D721Med (cell line): ENCODE measurements at regions not wholly inside any gene's neighbourhood (a gene's known extent, or its start where the extent isn't known, plus 50 kb on each side); places are given as distances from the start of the nearest gene placed in this dataset.

Experiments
- DNase-seq: peaks from one replicate; pipeline ENCODE4 v3.0.0; 2011; ENCODE audit warnings: low spot score; ENCODE audit not compliant: insufficient read length
- FAIRE-seq: peaks from 2 replicates; lab custom pipeline; 2011; peaks lifted over from hg19 to GRCh38; lab: Jason Lieb, UNC
- CTCF ChIP-seq: IDR thresholded peaks from 2 replicates; pipeline ENCODE4 v1.5.1; 2012; ENCODE audit warnings: mild to moderate bottlenecking, control low read depth; ENCODE audit not compliant: insufficient read depth; ENCODE audit errors: missing control alignments

DNA sequence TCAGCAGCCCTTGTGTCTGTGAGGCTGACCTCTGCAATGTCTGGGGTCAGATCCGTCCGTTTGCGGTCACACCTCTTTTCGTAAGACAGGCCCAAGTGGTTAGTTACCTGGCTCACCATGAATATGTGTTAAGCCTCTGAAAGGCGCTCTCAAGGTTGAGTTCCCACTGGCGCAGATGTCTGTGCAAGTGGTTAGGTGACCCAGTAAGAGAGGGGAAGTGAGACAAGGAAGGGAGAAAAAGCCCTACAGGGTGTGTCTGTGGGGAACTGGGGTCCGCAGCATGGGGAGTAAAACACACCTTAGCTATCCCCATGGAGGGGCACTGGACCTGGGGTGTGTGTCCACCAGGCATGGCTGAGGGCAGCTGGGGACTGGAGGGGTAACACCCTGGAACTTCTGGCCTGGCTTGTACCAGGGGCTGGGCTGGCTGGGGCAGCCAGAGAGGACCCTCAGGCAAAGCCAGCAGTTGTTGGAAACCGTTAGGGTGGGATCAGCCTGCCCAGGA lies 391.6 kb upstream of the PROK2 start:
- no peak for FAIRE-seq
- no peak for DNase-seq

DNA sequence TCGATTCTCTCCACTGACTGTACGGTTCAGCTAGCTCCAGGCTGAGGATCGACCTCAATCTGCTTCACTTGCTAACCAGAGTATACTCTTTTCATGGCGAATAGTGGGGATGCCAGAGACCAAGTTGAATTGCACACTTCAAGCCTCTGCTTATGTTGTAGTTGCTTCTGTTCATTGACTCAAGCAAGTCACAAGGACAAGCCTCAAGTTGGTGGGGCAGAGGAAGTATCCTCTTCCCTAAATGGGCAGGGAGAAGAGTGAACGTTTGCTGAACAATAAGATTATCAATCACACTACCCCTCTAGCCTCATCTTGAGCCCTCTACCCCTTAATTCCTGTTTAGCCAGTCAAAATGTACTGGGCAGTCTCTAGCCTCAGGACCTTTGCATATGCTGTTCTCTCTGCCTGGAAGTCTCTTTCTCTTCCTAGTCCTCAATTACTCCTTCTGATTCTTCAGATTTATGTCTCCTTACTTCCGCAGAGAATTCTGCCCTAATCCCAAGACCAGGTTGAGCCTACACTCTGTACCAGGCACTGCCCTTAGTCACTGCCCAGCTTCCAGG lies 390.4 kb upstream of the PROK2 start:
- FAIRE-seq (no peak), DNase-seq (no peak)
- no peak for TF ChIP-seq CTCF

More for the DNA sequence above, 391.6 kb upstream of the PROK2 start:
- TF ChIP-seq CTCF, result no peak

- FAIRE-seq (no peak), DNase-seq (no peak)
- TF ChIP-seq CTCF, result no peak
Observed at GRCh38 chr3:72174890-72175289, 389.9 kb upstream of the PROK2 start.

DNA sequence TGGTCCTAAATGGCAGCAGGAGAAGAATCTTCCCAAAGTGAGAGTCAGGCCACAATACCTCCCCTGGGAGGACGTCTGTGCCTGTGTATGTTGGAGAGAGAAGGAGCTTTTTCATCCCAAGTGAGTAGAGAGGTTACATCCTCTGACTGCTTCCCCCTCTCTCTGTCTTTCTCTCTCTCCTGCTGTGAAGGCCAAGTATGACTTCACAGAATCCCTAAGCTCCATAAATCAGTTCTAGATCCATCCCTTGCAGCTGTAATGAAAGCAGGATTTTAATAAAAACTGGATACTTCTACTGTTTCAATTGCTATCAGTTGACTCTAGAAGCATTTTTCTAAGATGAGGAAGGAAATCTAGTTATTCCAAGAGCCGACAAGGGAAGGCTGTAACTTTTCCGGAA lies 389.1 kb upstream of the PROK2 start:
- FAIRE-seq (no peak), DNase-seq (no peak)
- no peak for TF ChIP-seq CTCF

GRCh38 chr3:72171946-72172345 lies 387.0 kb upstream of the PROK2 start:
- no peak for DNase-seq
- no peak for TF ChIP-seq CTCF
- FAIRE-seq, result no peak

DNA sequence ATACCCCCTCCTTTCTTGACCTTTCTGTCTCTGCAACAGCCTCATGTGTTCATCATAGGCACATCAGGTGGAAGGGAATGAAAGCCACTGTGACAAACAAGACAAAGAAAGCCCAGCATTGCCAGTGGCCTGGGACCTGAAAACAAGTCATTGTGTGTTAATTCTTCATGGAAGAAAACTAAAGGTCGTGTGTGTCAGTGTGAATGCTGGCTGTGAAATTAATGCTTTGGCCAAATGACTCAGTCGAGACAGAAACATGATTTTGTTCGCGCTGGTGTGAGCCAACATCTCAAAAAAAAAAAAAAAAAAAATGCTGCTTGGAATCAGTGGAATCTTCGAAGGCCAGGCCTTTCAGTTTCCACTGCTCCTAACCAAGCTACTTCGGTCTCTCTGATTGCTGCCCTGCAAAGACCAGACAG lies 386.5 kb upstream of the PROK2 start:
- DNase-seq (no peak), FAIRE-seq (no peak)
- TF ChIP-seq CTCF, result no peak
